Stimulated activated CD4-positive, alpha-beta T cell treated with anti-CD3 and anti-CD28 coated beads, Interleukin-4, amount 100 ng/mL, for 48 hours (primary cell): ENCODE measurements at regions not wholly inside any gene's neighbourhood (a gene's known extent, or its start where the extent isn't known, plus 50 kb on each side); places are given as distances from the start of the nearest gene placed in this dataset.

Source experiments
- DNase-seq, 2 donors: peaks; one replicate each; pipeline ENCODE4 v3.0.0-alpha.2; 2020; ENCODE audit warnings: low read depth in 2 of 2

DNA sequence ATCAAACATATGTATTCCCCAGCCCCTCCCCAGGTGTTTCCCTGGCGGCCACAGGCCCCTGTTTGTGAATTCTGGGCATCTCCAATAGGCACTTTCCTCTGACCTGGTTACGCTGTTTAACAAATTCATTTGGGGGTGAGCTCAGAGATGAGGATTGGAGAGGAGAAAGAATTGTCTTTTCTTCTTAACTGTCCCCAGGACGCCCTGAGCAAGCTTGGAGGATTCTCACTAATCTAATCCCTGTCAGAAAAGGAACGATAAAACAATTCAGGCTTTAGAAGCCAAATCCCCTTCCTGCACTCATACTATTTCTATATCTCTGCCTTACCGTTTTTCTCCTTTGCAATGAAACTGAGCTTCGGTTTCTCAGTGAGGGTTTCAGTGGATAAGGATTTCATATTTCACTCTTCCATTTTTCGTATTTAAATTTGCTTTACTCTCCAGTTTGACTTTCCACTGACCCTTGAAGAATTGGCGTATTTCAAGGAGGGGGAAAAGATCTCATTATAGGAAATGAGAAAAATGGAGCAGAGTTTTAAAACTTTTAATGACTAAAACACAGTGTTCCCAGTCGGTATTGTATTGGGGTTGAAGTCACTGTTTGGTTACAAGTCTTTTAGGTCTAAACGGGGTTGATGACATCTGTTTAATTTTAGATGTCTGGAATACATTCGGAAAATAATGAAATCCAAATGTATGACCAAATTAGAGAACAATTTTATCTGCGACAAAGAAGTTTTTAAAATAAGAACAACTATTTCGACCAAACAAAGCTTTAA, 180.1 kb downstream of the MACROH2A1 start:
- no peak for DNase-seq

DNA sequence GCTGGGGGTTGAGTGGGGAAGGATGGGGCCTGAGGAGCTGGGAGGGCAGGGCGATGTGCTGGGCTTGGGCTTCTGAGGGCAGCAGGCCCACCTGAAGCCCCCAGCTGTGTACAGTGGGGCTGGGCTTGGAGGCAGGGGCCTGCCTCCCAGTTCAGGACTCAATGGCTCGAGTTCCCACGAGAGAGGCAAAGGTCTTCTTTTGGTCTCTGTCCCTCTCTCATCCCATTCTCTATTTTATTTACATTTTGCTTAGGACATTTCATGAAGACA, 180.6 kb downstream of the MACROH2A1 start:
- DNase-seq = no peak

DNA sequence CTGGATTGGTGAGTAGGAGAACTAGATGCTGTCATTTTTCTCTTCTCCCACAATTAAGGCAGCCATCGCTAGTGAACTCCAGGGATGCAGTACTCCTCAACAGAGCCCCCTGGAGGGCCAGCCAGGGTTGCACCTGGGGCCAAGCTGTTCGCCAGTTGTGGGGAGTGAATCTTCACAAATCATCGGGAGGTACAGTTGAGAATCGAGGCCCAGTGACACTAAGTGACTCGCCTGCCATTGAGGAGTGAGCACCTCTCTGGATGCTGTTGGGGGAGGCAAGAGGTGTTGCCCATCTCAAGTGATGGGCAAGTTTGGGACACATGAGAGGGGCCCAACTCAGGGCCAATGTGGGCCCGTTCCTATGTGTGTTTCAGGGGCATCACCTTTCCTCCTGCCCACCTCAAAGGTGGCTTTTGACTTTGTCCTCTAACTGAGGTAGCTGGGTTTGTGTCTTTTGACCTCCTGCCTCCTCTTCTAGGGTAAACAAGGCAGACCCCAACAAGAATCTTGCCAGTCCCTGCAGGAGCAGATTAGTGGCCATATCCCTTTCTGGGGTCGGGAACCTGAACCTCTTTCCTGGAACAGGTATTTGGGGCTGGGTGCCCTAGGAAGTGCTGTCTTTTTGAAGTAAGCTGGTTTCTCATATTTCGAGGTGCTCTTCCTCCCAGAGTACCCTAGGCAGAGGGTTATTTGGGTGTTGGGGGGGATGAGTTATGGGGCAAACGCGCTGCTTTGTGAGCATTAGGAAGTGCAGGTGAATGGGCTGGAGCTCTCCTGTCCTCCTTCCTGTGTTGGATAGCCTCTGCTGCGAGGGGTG, 181.2 kb downstream of the MACROH2A1 start:
- no peak for DNase-seq

DNA sequence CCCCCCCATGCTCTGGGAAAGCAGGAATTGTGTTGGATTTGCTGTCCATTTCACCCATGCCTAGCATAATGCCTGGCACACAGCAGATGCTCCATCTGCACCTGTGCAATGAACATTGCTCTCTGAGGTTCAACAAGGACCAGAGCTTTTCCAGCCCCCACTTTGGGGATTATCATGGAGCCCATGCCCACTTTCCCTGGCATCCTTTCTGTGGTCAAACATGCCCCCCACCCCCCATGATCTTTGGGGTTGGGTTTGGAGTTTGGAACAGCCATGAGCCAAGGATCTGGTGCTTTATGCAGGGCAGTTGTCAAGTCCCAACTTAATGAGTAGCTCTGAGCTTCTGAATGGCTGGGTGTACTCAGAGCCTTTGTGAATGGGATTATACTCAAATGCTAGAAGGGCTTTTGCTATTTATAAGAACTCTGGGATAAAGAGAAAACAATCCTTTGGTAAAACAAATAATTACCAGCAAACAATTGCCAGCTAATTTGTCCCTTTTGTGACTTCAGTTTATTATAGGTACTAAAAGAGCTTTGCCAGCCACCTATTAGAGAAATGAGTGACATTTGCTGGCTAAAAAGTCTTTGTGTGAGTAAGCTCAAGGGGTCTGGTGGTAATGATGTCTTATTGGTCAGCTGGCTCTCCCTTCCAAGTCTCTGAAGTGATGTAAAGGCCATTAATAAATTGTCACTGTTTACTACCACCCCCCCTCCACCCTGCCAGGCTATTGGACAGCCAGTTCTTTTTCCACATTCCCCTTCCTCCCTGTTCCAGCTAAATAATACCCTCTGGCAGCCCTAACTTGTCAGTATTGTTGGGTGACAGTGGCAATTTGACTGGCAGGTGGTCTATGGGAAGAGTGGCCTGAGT, 182.3 kb downstream of the MACROH2A1 start:
- DNase-seq = no peak

DNA sequence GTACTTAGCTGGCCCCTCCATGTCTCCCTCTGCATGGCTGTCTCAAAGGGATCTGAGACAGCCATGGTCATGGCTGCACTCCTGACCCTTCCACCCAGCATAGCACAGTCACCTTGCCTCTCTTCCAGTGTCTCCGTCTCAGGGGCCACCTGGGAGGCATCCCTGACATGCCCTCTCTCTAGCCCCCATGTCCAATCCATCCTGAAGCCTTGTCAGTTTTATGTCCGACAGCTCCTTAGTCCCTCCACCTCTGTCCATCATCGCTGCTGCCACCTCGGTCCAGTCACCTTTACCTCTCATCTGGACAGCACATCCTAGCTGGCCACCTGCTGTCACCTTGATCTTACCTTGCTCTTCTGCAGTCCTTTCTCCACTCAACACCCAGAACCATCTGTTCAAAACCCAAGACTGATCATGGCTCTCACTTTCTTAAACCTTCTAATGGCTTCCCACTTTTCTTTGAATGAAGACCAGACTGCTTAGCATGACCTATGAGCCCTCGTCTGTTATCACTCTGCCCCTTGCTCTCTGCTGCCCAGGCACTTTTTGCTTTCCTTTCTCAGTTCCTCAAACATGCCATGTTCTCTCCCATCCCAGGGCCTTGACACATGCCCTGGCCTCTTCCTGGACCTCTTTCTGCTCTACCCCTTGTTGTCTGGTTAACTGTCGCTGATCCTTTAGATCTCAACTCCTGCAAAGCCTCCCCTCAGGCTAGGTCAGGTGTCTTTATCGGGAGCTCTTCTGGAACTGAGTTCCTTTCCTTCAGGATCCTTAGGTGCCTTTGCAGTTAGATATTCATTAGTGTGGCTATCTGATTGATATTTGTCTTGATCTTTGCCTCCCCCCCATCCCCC, 181.8 kb upstream of the PITX1 start:
- no peak for DNase-seq

DNA sequence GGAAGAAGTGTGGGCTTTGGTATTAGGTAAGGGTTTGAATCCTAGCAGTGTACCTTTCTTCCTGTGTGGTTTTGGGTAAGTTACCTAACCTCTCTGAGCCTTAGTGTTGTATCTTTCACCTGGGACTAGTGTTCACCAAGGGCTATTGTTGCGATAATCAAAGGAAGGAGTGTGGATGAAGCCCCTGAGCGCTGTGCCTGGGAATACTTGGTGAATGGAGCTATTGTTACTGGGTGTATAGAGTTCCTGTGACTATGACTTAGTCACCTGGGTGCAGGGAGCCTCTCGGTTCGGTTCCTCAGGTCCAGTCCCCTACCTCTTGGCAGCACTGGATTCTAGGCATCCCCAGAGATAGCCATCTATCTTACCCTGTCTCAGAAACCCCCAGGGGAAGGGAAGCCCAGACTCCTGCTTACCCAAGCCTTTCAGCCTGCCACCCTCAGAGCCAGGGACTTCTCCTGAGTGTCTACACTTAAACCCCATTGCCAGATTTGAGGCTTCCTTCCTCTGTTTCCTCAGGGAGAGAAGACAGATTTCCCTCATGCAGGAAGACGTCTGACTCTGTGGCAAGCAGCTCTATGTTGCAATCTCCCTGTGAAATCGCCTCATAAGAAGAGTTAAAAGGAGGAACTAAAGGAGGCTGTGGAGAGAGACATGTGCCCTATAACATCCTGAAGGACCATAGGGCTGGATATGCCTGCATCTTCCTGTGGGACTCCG, 181.0 kb upstream of the PITX1 start:
- no peak for DNase-seq

DNA sequence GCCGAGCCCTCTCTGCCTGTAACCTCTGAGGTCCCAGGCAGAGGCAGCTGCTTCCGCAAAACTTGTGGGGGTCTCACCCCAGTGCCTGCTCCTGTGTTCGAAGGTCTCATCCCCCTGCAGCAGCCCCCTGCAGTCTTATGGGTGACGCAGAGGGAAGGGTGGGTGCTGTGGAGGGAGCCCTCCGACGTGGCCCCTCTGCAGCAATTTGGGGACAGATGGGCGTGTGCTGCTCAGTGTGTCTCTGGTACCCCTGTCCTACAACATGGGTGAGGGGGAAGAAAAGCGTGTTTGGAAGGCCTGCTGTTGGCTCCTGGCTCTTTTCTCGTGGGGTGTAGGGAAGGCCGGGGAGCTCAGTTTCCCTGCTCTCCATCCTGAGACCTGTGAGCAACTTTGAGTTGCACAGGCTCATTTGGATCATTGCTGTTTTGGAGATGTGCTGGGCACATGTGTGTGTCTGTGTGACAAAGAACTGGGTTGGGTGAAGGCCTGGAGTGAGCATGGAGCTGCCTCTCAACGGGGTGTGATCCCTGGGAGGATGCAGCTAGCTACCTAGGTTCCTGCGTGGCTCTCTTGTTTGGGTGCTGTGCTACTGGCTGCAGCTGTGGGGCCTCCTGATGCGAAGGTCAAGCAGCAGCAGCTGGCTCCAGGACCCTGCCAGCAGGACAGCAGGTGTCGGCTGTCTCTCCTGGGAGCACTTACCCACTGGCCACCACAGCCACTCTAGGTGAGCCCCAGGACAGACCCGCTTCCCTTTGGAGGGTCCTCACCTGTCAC, 179.6 kb upstream of the PITX1 start:
- DNase-seq = no peak

DNA sequence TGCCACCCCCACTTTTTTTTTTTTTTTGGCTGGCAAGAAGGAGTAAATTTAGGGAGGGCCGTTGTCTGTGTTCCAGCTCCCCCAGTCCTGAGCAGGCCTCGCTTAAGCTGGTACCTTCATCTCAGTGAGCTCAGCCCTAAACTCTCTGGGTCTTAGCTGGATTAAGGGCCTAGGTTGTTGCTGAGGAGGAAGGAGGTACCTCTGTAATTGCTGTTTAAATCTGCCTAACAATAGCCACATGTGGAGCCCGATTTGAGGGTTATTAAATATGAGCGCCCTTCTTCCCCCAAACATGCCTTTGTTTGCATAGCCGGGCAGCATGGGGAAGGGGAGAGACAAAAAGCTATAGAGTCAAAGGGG, 179.0 kb upstream of the PITX1 start:
- DNase-seq = no peak

DNA sequence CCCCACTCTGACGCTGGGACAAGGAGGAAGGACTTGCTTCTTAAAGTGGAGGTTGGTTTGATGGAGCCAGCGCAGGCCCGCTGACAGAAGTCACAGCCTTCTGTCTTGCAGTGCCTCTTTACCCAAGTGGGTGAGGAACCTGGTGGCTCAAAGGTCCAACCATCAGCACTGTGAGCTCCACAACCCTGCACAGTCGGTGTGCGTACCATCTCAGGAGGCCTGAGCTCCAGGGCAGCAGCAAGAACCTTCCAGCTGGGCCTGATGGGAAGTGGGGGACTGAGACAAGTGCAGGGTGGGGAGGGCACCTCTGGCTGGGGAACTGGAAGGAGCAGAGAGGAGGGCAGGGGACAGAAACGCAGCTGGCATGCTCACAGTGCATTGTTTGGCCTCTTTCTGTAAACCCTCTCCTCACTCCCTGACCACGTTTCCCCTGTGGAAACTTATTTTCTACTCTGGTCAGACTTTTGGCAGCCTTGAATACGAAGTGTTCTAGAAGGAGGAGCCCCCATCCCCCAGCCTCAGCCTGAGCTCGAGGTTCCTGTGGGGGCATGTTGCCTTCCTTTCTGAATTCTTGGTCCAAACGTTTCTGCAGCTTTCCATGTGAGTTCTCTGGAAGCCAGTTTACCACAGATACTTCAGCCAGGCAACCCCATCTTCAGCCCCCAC, 178.5 kb upstream of the PITX1 start:
- DNase-seq = no peak

DNA sequence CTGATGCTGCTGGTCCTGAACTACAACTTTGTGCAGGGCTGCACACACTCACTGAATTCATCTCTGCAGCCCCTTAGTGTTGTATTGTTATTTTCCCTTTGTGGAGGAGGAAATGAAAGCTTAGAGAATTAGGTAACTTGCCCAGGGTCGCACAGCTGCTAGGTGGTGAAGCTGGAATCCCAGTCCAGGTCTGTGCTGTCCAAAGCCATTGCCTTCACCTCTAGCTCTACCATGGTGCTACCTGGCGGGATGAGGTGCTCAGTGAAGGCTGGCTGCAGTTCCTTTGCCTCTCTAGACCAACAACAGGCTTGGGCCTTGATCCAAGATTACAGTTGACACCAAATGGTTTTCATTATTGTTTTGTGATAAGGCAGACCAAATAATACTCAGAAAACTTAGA, 177.8 kb upstream of the PITX1 start:
- no peak for DNase-seq

DNA sequence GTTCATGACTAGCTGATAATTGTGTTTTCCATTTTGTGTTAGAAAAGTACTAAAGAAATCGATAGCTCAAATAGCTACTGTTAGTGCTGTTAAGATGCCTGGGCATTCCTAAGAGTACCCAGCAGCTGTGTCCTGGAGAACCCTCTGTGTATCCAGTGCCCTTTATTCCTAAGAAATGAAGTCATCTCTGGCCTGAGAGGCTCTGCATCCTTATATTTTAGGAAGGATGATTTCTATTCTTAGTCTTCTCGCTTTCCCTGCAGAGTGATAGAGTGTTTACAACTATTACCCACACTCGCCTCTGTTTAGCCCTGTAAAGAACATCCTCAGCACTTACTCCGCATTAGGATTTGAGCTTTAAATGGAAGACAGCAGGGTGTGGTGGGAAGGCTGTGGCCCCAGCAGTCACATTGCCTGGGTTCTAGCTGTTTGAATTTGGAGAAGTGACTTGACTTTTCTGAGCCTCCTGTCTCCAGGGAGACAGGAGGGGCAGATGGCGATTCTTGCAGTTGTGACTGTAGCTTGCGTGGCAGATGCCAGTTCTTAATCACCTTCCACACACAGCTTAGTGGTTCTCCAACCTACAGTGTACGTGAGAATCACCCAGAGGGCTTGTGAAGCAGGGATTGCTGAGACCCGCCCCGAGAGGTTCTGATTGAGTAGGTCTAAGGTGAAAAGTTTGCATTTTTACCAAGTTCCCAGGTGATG, 177.2 kb upstream of the PITX1 start:
- DNase-seq = no peak

DNA sequence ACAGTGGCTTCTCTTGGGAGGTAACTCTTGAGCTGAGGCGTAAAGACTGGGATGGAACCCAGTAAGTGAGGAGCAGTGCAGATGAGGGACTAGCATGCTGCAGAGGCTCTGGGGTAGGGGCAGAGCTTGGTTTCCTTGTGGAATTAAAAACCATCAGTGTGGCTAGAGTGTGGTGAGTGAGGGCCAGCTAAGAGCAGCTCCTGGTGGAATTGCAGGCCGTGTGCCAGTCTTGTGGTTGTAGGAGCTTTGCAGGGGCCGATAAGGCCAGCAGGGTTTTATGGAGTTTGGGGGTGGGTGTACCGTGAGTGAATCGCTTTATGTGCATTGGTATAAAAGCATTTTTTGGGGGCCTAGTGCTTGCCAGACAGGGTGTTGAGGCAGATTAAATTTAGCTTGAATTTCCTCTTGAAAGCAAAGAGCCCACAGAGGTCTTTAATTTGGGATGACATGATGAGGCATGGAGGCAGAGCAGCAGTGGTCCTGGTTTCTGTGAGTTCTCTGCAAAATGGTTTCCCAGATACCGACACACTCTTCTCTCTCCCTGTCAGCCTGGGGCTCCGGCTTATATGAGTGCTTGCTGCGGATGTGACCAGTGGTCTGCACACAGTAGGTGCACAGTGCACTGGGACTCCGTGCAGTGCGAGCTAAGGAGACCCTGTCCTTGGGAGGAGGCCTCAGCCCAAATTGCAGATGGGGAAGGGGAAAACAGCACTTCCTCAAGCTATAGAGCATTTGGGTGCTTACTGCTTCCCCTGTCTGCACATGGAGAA, 176.4 kb upstream of the PITX1 start:
- DNase-seq = no peak

DNA sequence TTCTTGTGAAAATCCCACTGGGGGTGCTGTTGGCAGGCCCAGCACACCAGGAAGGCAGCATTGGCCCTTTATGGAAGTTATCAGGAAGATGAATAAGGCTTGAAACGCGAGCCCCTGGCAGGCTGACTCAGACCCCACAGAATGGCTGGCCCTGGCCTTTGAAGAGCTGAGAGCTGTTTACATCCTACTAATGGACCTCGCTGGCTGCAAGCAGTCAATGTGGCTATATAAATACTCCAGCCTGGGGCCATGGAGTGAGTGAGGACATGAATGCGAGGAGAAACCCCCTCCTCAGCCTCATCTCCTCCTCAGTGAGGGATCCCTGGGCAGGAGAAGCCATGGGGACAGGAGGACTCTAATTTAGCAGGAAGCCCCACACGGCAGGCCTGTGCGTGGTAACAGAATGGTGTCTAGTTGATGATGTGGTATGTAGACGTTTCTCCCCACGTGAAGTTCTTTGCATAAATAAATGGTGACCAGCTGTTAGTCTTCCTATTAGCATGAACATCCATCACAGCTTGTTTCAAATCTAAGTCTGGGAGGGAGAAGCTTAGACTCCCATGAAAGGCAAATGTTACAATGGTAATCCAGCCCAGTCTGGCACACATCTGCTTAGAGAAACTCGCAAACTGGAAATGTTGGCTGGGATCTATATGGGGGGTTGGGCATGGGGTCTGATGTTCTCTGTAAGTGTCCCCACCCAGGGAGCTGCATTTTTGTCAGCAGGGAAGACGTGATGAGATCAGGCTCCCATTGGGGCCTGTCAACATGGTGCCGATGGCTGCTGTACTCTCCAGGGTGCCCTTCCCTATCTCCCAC, 175.1 kb upstream of the PITX1 start:
- DNase-seq = no peak

DNA sequence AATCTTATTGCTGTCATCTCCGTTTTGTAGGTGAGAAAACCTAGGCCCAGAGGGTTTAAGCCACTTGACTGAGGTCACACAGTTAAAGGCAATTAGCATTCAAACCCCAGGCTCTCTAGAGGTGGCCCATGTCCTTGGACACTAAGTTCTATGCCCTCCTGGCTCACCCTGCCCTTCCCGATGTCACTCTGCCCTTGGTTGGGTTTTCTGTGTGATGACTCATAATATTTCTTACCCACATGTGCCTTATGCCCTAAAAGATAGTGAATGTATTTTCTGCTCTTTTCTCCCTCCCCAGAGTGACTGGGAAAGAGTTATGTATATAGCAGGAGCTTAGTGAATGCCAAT, 174.5 kb upstream of the PITX1 start:
- DNase-seq = no peak

DNA sequence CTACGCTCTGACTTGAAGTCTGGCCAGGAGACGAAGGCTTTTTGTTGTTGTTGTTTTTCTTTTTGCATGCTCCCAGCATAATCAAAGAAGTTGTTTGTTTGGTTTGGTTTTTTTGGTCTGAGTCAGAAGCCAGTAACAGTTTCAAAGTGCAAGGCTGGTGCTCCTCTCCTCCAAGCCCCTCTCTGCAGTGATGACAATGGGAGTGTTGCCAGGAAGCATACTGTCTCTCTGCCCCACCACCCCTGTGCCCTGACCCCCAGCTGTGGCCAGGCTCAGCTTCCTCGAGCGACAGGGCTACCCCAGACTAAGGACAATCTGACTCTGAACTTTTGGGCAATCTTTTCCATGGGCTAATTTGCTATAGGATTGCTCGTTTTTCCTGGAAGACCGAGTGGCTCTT, 173.8 kb upstream of the PITX1 start:
- DNase-seq = no peak

DNA sequence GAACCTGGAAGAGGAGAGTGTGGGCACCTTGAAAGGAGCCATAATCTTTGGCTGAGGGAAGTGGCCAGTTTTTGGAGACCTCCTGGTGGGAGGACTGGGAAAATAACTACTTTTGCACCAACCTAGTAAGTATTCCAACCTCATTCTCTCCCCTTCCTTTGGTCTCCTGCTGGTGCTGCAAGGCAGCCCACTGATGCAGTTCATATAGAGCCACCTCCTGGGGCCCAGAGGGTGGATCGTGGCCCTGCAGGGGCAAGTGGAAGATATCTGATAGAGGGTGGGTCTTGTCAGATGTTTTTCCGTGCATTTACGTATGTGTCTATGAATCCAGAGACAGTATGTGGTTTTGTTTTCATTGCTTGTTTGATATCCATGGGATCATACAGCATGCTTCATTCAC, 172.8 kb upstream of the PITX1 start:
- DNase-seq = no peak

DNA sequence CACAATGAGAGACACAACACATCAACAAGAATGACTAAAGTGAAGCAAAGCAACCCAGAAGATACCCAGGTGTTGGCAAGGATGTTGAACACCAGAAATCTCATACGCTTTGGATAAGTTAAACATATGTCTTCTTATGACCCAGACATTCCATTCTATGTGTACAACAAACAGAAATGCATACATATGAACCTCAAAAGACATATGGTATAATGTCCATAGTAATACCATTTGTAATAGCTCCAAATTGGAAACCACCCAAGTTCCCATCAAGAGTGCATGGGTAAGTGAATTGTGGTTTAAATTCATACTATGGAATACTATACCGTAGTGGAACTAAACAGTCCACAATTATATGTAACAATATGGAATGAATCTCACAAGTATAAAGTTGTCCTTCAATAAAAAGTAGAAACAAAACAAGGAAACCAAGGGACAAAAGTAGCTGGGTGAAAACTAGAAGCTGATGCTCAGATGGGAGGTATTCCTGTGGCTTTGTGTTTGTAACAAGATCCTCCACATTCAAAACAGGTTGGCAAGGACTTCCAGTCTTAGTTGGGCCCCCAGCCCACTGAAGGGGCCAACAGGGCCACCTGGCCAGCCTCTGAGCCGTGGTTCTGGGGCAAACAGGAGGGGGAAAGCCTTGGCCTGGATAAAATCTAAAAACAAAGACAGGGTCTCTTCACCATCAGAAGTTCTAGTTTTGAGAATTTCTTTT, 171.8 kb upstream of the PITX1 start:
- no peak for DNase-seq
